G401 (cell line): ENCODE measurements at regions not wholly inside any gene's neighbourhood (a gene's known extent, or its start where the extent isn't known, plus 50 kb on each side); places are given as distances from the start of the nearest gene placed in this dataset.
"Not testable (repeated sequence)": the region's sequence is repeated elsewhere in the genome, so short reads cannot be mapped to it uniquely, and the experiment has no call there.

Source experiments
- DNase-seq: peaks from one replicate; pipeline ENCODE4 v3.0.0-alpha.2; 2015; ENCODE audit warnings: low spot score
- in situ Hi-C: cut with HindIII; loops from 2 replicates; pipeline ENCODE4 v1.10.0; 2016; ENCODE audit warnings: low sequenced_read_pairs, mixed read lengths

DNA sequence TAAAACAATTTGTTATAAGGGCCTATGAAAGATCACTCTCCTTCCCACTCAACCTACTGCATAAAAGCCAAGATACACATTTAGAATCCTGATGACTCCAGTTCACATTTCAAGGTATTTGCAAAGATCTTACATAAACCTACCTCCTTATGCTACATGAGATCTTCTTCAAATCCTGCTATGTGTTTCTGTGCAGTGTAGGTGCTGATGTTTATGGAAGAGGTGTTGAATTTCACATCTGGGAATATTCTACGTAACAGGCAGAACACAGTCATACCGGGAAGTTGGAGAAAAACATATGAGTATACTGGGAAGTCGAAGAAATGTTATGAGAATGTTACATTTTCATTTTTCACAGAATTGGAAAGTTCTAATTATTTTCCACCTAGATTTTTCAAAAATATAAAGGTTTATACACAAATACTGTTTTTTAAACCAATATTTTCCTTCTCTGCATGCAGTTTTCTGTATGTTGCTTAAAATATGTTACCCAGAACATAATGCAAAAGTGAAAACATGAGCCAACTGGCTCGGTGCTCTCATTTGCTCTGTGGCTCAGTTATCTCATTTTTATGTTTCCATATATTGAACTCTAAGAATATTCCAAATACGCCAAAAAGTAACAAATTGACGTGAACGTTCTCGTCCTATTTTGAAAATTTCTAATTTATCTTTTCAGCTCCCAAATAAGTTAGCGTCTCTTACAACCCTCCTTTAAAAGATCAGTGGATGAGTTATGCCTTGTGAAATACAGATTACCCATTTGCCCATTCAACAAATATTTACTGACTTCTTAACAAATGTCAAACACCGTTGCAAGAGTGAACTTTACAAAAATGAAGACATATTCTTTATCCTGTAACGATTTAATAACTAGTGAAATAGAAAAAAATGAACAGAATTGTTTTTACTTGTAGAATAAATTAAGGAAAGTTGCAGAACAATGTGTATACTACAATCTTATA, 899.3 kb downstream of the STIM2 start:
- in situ Hi-C loops, result no loop called here
- no peak for DNase-seq

DNA sequence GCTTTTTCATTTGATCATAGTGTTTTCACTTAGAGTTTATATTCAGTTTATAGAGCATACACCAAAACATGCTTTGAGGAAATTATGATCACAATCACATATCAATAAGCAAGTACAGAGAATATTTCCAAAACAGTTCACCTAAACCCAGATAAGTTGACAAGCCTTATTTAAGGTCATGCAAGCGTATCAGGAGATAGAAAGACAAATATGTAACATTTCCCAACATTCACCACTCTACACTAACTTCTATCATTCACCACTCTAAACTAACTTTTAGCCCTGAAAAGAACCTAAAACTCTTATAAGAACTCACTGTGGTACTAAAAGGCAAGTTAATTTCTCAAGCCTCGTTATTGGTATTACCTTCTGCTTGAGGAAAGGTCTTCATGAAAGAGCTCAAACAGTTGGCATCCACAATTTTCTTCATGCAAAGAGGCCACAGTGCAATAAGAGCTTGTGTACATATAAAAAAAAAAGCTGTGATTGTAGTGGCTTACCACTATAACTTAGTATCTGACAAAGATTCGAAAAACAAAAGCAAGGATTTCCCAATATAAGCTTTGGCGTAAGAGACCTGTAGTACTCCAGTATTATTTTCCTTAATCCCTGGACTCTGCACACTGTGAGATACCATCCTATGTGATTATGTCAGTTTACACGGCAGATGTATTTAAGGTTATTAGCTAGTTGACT, 903.3 kb downstream of the STIM2 start:
- DNase-seq, result no peak
- in situ Hi-C loops, result no loop called here

DNA sequence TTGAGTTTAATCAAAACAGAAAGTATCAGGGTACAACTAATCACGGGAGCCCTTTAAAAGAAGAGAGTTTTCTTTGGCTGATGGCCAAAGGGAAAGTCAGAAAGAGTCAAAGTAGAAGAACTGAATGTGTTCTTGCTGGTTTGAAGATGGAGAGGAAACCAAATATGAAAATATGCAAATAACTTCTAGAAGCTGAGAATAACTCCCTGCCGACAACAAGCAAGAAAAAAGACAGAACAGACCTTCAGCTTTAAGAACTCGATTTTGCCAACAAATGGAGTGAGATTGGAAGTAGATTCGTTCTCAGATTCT, 903.8 kb downstream of the STIM2 start:
- no peak for DNase-seq
- in situ Hi-C loops, result no loop called here

DNA sequence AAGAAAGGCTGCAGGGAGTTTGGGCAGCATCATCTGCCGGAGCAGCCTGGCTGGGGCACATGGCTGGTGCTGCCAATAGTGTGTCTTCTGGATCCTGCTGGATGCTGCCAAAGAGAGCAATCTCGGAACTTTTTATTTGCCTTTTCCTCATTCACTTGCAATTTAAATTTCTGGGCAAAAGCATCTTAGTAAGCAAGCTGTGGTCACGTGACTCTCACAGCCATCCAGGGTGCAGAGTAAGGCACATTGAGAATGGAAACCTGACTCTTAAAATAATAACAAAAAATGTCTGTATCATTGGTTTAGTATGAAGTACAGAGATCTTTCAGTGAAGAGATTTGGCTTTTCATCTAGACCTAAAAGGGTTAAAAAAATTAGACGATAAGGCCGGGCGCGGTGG, 910.3 kb downstream of the STIM2 start:
- no peak for DNase-seq
- in situ Hi-C loops, result no loop called here

DNA sequence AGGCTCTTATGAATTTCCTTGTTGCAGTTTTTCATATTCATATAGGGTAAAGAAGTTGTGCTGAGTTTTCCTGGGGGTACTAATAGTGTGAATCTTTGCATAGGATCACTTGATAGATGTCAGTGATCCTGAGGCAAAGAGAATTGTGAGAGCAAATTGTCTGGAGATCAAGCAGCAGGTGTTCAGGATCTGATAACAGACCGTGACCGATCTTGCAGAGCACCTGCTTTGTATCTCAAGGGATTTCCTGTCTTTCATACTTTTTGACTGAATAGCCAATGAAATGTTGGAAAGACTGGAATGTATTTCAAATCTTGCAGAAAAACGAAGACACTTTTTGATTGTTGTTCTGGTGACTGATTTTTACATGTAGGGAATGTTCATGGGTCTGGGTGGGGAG, 914.5 kb downstream of the STIM2 start:
- no peak for DNase-seq
- in situ Hi-C loops, result no loop called here

DNA sequence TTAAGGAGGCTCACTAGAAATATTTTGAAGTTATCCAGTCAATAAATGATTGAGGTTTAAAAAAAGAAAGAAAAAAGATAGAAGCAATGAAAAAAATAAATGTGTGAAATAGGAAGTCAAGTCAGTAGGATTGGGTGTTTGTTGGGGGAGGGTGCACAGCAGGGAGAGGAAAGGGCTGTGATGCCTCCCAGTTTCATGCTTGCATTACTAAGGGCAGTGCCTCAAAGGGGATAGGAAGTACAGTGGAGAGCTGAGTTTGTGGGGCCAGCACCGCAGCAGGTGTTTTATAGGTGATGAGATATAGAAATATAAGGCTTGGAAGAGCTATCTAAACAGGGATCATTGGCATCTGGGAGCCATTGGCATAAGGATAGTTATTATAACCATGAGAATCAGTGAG, 919.2 kb downstream of the STIM2 start:
- in situ Hi-C loops, result no loop called here
- DNase-seq, result no peak

DNA sequence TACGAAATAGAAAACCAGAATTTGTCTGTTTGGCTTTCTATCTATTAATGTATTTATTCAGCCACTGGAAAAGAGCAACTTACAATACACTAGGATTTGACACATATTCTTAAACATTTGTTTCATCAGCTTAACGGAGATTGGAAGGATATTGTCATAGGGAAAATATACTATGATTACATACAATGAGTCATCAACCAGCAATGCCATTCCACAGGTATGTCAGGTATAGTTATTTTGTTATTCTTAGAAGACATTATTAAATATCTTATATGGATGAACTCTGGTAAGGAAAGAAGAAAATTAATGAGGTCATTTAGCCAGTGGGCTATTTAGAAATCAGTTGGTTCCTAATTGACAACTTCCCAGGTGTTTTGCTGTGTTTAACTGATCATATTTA, 926.6 kb downstream of the STIM2 start:
- in situ Hi-C loops, result no loop called here
- DNase-seq, result no peak

DNA sequence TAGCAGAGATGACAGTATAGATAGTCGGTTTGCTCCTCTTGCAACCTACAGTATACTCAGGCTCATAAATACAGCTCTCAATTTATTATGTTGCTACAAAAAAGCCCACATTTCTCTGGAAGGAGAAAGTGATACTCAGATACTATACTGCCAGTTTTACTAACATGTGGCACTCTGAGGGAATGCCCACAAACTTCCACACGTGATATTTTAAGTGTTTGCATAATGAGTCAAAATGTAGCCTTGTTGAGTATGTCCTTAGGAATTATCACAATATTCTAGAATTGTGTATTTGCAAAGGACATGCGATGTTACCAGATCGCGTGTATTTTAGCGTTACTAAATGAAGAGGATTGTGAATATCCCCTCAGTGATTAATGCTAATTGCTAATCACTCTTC, 929.1 kb downstream of the STIM2 start:
- in situ Hi-C loops, result no loop called here
- DNase-seq, result no peak

DNA sequence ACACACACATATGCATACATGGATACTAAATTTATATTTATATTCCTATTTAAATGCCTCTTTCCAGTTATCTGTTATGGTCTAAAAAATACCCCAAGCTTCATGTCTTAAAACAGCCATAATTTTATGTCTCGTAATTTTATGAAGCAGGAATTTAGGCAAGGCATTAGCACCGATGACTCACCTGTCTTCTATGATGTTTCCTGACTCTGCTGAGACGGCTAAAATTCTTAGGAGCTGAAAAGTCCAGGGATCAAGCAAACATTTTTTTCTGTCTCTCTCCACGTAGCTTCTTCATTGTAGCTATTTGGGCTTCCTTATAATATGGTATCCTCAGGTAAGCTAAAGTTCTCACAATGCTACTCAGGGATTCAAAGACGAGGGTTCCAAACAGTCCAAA, 930.3 kb downstream of the STIM2 start:
- no peak for DNase-seq

DNA sequence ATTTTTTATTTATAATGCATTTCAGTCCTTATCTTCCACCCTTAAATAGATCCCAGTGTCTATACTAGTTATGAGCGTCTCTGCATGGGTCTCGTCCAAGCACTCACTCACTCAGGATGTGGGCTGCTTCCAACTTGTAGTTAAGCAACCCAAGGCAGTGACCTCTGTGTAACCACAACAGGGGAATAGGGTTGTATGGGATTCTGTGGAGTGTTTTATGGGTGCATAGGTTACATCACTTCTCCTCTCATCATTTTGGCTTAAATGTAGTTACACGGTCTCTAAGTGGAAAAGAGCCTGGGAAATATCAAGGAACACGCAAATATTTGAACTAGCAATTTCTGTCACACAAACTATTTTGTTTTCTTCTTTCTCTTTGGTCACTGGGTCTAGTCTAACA, 931.0 kb downstream of the STIM2 start:
- DNase-seq, result no peak
- in situ Hi-C loops, result no loop called here

More for the DNA sequence above, 930.3 kb downstream of the STIM2 start:
- in situ Hi-C loops, result no loop called here

DNA sequence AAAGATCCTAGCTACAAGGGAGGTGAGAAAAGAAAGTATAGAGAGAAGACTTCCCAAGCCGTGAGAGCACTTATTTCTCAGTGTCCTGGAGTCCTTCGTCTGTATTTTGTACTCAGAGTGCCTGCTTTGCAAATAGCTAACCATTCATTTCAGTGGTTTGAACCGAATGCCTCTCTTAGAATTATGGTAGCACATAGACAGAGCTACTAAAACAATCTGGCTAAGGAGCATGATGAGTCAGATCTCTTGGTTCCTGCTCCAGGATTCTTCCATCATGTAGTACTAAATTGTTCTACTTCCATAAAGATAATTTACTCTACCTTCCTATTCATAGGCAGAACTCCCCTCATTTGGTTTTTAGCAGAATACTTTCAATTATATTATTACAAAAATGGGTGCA, 946.6 kb downstream of the STIM2 start:
- DNase-seq, result no peak
- in situ Hi-C loops, result no loop called here

DNA sequence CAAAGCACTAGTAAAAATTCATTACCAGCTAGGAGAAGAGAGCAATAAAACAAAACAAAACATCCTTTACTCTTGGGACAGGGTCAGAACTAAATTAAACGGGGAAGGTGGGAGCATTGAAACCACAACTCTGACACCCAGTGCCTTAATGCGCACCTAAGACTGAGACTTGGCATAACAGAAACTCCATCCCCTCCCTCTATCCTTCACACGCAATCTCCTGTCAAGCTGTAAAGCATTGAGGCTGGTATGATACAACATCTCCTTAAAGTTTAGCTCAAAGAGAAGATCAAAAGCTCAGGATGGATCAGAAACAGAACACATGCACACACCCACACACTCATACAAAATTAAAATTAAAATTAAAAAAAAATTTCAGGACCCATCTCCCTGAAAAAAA, 951.3 kb downstream of the STIM2 start:
- in situ Hi-C loops, result no loop called here

DNA sequence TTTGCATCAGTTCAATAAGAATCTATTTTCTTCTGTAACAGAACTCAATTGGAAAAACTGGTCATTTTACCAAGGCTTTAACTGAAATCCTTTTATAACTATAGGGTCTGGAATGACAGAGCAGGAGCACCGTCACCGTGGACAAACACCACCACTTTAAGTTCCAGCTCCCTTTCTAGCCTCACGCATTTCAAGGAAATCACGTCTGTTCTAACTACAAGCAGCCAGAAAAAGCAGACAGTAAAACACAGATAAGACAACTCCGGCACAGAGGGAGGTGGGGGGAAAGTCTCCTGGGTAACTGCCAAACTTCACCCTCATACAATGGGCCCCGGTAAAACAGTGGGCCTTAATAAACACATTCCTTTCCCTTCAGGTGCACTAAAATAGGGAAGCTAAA, 952.6 kb downstream of the STIM2 start:
- in situ Hi-C loops, DNase-seq: not testable (repeated sequence)

More for the DNA sequence above, 951.3 kb downstream of the STIM2 start:
- no peak for DNase-seq

DNA sequence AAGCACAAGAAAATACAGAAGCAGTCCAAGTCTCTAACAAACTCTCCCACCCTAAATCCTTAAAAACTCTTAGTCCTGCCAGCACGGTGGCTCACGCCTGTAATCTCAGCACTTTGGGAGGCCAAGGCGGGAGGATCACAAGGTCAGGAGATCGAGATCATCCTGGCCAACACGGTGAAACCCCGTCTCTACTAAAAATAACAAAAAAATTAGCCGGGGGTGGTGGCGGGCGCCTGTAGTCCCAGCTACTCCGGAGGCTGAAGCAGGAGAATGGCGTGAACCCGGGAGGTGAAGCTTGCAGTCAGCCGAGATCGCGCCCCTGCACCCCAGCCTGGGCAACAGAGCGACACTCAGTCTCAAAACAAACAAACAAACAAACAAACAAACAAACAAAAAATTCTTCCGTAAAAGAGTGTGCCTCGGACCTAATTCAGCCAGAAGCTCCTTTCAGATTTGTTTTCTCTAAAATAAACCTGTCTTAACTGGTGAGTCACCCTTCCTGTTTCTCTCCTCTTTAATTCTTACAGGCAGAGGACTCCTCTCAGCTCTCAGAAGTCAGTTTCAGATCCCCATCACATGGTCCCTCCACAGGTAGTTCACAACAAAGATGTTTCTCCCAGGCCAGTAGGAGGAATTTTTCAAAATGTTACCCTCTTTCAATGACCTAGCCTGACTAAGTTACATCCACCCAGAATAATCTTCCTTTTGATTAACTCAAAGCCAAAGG, 953.2 kb downstream of the STIM2 start:
- DNase-seq, in situ Hi-C loops: not testable (repeated sequence)

DNA sequence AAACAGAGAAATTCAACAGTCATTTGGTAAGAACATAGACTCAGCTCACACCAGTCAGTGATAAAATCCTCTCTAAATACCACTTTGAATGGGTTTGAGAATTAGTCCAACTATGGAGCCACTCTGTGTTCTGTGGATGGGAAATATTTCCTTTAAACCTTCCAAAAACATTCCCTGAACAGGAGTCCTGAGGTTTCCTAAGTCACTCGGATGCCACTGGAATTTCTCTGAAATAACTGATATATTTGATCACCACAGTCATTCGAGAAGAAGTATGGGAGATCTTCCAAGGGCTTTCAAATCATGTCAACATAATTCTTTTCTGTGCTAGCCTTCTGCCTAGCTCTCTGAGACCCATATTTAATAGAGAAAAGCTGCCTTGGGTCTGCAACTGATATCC, 958.6 kb downstream of the STIM2 start:
- in situ Hi-C loops, result no loop called here
- DNase-seq, result no peak

DNA sequence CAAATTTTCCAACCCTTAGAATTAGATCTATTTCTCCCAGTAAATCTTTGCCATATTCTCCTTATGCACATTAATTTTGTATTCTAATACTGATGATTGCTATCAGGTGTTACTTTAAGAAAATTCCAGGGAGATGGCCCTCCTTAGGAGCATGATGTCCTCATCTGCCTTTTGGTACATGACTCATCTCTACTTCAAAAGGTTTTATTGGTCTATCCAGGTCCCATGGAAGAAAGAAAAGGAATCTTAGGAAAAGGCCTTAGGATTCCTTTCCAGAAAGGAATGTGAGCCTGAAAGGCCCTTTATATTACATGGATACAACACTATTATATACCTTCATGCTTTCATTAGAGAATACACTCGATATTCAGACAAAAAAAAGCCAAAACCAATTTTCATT, 968.2 kb downstream of the STIM2 start:
- no peak for DNase-seq
- in situ Hi-C loops, result no loop called here

DNA sequence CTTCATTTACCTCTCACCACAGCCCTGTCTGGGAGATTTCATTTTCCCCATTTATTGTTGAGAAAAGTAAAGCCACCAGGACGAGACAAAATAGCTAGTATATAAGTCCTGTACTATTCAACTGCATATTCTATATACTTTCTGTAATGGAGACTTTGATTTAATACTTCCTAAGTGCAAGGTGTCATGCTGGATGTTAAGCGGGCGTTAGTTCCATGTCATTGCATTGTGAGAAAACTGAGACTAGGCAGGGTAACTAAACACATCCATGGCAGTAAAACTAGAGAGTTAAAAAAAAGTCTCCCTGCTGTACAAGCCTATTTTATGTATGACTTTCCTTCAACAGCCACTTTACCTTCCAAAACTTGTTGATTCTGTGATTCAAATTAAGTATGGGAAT, 969.6 kb downstream of the STIM2 start:
- DNase-seq, result no peak
- in situ Hi-C loops, result no loop called here

DNA sequence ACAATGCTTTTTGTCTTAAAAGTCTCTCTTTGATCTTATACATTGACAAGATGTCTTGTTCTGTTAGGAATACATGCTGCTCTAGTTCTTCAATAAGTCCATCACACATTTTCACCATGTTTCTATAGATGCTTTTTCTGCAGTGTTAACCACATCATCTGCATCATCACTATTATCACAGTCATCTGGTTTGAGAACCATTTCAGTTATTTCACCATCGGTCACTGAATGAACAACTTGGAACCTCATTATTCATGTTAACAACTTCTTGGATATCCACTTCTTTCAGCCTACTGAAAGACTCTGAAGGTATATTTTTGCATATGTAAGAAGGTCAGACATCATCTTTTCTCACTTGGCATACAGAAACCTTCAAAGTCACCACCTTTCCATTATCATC, 975.2 kb downstream of the STIM2 start:
- DNase-seq, result no peak
- in situ Hi-C loops, result no loop called here

DNA sequence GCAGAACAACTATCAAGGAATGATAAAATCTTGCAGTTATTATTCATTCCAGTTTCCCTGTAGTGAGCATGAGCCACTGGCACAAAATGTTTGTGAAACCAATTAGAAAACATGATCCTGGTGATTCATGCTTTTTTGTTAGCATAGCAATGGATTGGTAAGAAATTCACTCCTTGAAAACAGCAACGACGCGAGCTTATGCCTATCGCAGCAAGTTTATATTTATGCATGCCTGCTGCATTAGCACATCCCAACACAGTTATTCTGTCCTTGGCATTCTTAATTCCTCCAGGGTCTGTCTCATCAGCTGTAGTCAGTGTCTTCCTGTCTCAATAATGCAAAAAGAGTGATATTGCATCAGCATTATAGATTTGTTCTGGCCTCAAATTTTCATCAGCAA, 975.9 kb downstream of the STIM2 start:
- in situ Hi-C loops, result no loop called here
- DNase-seq, result no peak

DNA sequence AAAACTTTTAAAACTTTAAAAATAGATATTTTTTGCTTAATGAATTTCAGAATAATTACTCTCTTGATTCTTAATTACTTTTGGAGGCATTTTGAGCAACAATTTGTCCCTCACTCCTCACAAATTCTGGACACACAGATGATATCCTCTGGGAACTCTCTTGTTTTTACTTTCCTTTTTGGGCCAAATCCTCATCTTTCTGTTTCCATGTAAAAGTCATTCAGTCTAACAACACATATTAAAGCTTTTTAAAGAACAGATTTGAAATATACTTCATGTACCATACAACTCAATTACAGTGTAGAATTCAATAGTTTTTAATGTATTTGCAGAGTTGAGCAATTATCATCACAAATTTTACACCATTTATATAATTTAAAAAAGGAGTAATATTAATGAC, 983.1 kb downstream of the STIM2 start:
- in situ Hi-C loops, result no loop called here

More for the DNA sequence above, 983.1 kb downstream of the STIM2 start:
- DNase-seq, result no peak
